HuH-7 (cell line): ENCODE measurements at regions not wholly inside any gene's neighbourhood (a gene's known extent, or its start where the extent isn't known, plus 50 kb on each side); places are given as distances from the start of the nearest gene placed in this dataset.

Source experiments
- DNase-seq: peaks from one replicate; pipeline ENCODE4 v3.0.0; 2011; ENCODE audit warnings: low spot score

- DNase-seq = no peak
These were observed 474.2 kb downstream of the GBA3 start for GRCh38 chr4:23166919-23167318.

- no peak for DNase-seq
These were observed 473.7 kb downstream of the GBA3 start for GRCh38 chr4:23166407-23166806.

GRCh38 chr4:23165669-23166068 is 472.9 kb downstream of the GBA3 start:
- no peak for DNase-seq

- DNase-seq = peak; percentile 12
These were observed 471.1 kb downstream of the GBA3 start for GRCh38 chr4:23163647-23164436.

- DNase-seq = no peak
These were observed 469.5 kb downstream of the GBA3 start for GRCh38 chr4:23162275-23162674.

- no peak for DNase-seq
These were observed 469.1 kb downstream of the GBA3 start for GRCh38 chr4:23161787-23162186.

- no peak for DNase-seq
These were observed 460.3 kb downstream of the GBA3 start for GRCh38 chr4:23153076-23153475.

GRCh38 chr4:23149815-23150214 is 457.1 kb downstream of the GBA3 start:
- DNase-seq = no peak

GRCh38 chr4:23144707-23145106 is 452.0 kb downstream of the GBA3 start:
- DNase-seq = no peak

GRCh38 chr4:23135792-23136645 is 443.3 kb downstream of the GBA3 start:
- peak; percentile 43 for DNase-seq

GRCh38 chr4:23134331-23134730 is 441.6 kb downstream of the GBA3 start:
- DNase-seq = no peak

- no peak for DNase-seq
These were observed 438.1 kb downstream of the GBA3 start for GRCh38 chr4:23130845-23131244.

GRCh38 chr4:23125118-23125517 is 432.4 kb downstream of the GBA3 start:
- DNase-seq = no peak

- DNase-seq = no peak
These were observed 430.1 kb downstream of the GBA3 start for GRCh38 chr4:23122666-23123400.

- DNase-seq = no peak
These were observed 427.6 kb downstream of the GBA3 start for GRCh38 chr4:23120374-23120773.

- DNase-seq = no peak
These were observed 425.1 kb downstream of the GBA3 start for GRCh38 chr4:23117826-23118225.

GRCh38 chr4:23114538-23114937 is 421.8 kb downstream of the GBA3 start:
- DNase-seq = no peak

GRCh38 chr4:23113104-23113503 is 420.4 kb downstream of the GBA3 start:
- DNase-seq = no peak

GRCh38 chr4:23106516-23106915 is 413.8 kb downstream of the GBA3 start:
- no peak for DNase-seq

- no peak for DNase-seq
These were observed 413.1 kb downstream of the GBA3 start for GRCh38 chr4:23105759-23106370.

- DNase-seq = no peak
These were observed 404.5 kb downstream of the GBA3 start for GRCh38 chr4:23097251-23097650.

- no peak for DNase-seq
These were observed 399.0 kb downstream of the GBA3 start for GRCh38 chr4:23091711-23092110.
